HL-60 (cell line): ENCODE measurements at regions not wholly inside any gene's neighbourhood (a gene's known extent, or its start where the extent isn't known, plus 50 kb on each side); places are given as distances from the start of the nearest gene placed in this dataset.

Source experiments
- DNase-seq, 2 experiments: peaks; one replicate each; pipeline ENCODE4 v3.0.0-alpha.2; 2010 to 2020; ENCODE audit warnings: low read depth in 1 of 2, low spot score in 1 of 2
- H3K27ac ChIP-seq: fragments of 250-450 bp; sonication (Bioruptor Pico); replicated peaks from 2 replicates; pipeline ENCODE4 v1.5.1; 2020; ENCODE audit warnings: mild to moderate bottlenecking, moderate library complexity
- H3K27me3 ChIP-seq: fragments of 250-450 bp; sonication (Bioruptor Pico); 2 replicates; pipeline ENCODE4 v1.5.1; 2021; ENCODE audit warnings: mild to moderate bottlenecking, moderate library complexity; ENCODE audit not compliant: insufficient read depth, poor library complexity, severe bottlenecking
- H3K4me3 ChIP-seq: replicated peaks from 2 replicates; pipeline ENCODE4 v1.5.1; 2011; ENCODE audit warnings: mild to moderate bottlenecking, control low read depth, low read length; ENCODE audit not compliant: insufficient read depth
- CTCF ChIP-seq: IDR thresholded peaks from one replicate; pipeline ENCODE4 v1.5.1; 2011; ENCODE audit warnings: low read length, control low read depth, inconsistent platforms; ENCODE audit not compliant: insufficient read depth
- GABPA ChIP-seq: IDR thresholded peaks from 2 replicates; pipeline ENCODE4 v1.6.1; 2012; ENCODE audit warnings: low read depth
- POLR2AphosphoS5 ChIP-seq: IDR thresholded peaks from 2 replicates; pipeline ENCODE4 v1.6.1; 2012; ENCODE audit warnings: low read depth
- REST ChIP-seq: IDR thresholded peaks from 2 replicates; pipeline ENCODE4 v1.6.1; 2012; ENCODE audit warnings: low read depth; ENCODE audit not compliant: insufficient replicate concordance
- SPI1 ChIP-seq: IDR thresholded peaks from 2 replicates; pipeline ENCODE4 v1.6.1; 2012; ENCODE audit warnings: low read depth, mild to moderate bottlenecking, borderline replicate concordance

GRCh38 chr2:208549546-208550158, 143.1 kb downstream of the PTH2R start:
- TF ChIP-seq GABPA = no peak
- TF ChIP-seq SPI1 = no peak
- TF ChIP-seq POLR2AphosphoS5 = no peak
- TF ChIP-seq REST = no peak
- no peak for TF ChIP-seq CTCF
- Histone ChIP-seq H3K27ac (no peak overlapping the region), H3K27me3 (no peaks in the 10 kb centered on the region), H3K4me3 (no peak overlapping the region)
- no peak for DNase-seq

GRCh38 chr2:208552943-208553342, 146.4 kb downstream of the PTH2R start:
- H3K27me3 ChIP-seq = no peaks in the 10 kb centered on the region
- no peak overlapping the region for H3K4me3 ChIP-seq
- TF ChIP-seq SPI1 (no peak), GABPA (no peak), CTCF (no peak)
- no peak overlapping the region for H3K27ac ChIP-seq
- DNase-seq = no peak

GRCh38 chr2:208556983-208557484, 150.4 kb downstream of the PTH2R start:
- no peak for DNase-seq
- TF ChIP-seq CTCF = no peak
- TF ChIP-seq GABPA = no peak
- no peak for TF ChIP-seq SPI1
- no peak for TF ChIP-seq POLR2AphosphoS5
- TF ChIP-seq REST = no peak
- H3K27ac ChIP-seq = no peak overlapping the region
- no peak overlapping the region for H3K4me3 ChIP-seq
- H3K27me3 ChIP-seq = no peaks in the 10 kb centered on the region

GRCh38 chr2:208565690-208566416, 159.3 kb downstream of the PTH2R start:
- TF ChIP-seq REST (no peak), POLR2AphosphoS5 (no peak), CTCF (no peak), SPI1 (no peak), GABPA (no peak)
- no peak for DNase-seq

More at GRCh38 chr2:208565690-208566416, 159.3 kb downstream of the PTH2R start:
- Histone ChIP-seq H3K4me3 (no peak overlapping the region), H3K27me3 (no peaks in the 10 kb centered on the region), H3K27ac (no peak overlapping the region)
